GM23338 (cell line): ENCODE measurements at regions not wholly inside any gene's neighbourhood (a gene's known extent, or its start where the extent isn't known, plus 50 kb on each side); places are given as distances from the start of the nearest gene placed in this dataset.

Experiments used
- EZH2 ChIP-seq: fragments of 200-600 bp; sonication (generic); IDR thresholded peaks from one replicate; pipeline ENCODE4 v1.8.0; 2017; ENCODE audit warnings: antibody characterized with exemption, mild to moderate bottlenecking, low read depth; ENCODE audit not compliant: unreplicated experiment
- EZH2phosphoT487 ChIP-seq: fragments of 200-600 bp; sonication (generic); IDR thresholded peaks from one replicate; pipeline ENCODE4 v1.8.1; 2018; ENCODE audit warnings: antibody characterized with exemption; ENCODE audit not compliant: unreplicated experiment
- JUNB ChIP-seq: IDR thresholded peaks from one replicate; pipeline ENCODE4 v1.6.1; 2016; ENCODE audit warnings: antibody characterized with exemption; ENCODE audit not compliant: unreplicated experiment
- NANOG ChIP-seq: IDR thresholded peaks from 2 replicates; pipeline ENCODE4 v1.6.1; 2016; ENCODE audit warnings: antibody characterized with exemption, borderline replicate concordance
- POLR2AphosphoS5 ChIP-seq: IDR thresholded peaks from 2 replicates; pipeline ENCODE4 v1.6.1; 2016; ENCODE audit warnings: antibody characterized with exemption, low read depth
- STAT1 ChIP-seq: IDR thresholded peaks from one replicate; pipeline ENCODE4 v1.6.1; 2016; ENCODE audit warnings: antibody characterized with exemption; ENCODE audit not compliant: unreplicated experiment
- ZNF114 ChIP-seq: fragments of 250-450 bp; sonication (Bioruptor Pico); IDR thresholded peaks from 2 replicates; pipeline ENCODE4 v1.5.0; 2020; ENCODE audit warnings: mild to moderate bottlenecking, moderate library complexity
- ZNF331 ChIP-seq: fragments of 250-450 bp; sonication (Bioruptor Pico); IDR thresholded peaks from 2 replicates; pipeline ENCODE4 v1.5.0; 2020; ENCODE audit warnings: low read depth, mild to moderate bottlenecking, moderate library complexity
- TF ChIP-seq, protein P1 (sequence below): fragments of 250-450 bp; sonication (Bioruptor Pico); IDR thresholded peaks from 2 replicates; pipeline ENCODE4 v1.5.0; 2020; ENCODE audit warnings: mild to moderate bottlenecking, moderate library complexity
- TF ChIP-seq, protein P2 (sequence below), 2 experiments: fragments of 200-600 bp in 1 of 2; sonication (generic) in 1 of 2; conservative IDR thresholded peaks; 2 replicates each; pipeline versions ENCODE4 v1.5.1 to v1.6.1; 2016 to 2017; ENCODE audit warnings: antibody characterized with exemption in 2 of 2, low read depth in 2 of 2, mild to moderate bottlenecking in 2 of 2, moderate library complexity in 1 of 2
- TF ChIP-seq, protein P3 (sequence below): IDR thresholded peaks from 2 replicates; pipeline ENCODE4 v1.6.1; 2016; ENCODE audit warnings: antibody characterized with exemption

DNA sequence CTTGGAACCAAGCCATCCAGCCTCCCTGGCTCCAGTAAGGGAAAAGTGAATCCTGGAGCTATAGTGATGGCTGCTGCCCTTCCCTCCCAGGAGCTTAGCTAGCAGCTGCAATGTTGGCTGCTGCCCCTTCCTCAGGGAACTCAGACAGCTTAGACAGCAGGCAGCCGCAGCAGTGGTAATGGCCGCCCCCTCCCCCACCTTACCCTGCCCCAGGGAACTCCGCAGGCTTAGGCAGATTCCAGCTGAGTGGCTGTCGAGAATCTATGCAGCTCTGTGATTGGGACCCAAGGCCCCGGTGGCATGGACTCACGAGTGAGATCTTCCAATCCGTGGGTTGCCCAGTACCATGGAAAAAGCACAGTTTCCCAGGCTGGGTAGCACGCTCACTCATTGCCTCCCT is 378.6 kb downstream of the NNT start (continued):
- TF ChIP-seq, protein P1, sequence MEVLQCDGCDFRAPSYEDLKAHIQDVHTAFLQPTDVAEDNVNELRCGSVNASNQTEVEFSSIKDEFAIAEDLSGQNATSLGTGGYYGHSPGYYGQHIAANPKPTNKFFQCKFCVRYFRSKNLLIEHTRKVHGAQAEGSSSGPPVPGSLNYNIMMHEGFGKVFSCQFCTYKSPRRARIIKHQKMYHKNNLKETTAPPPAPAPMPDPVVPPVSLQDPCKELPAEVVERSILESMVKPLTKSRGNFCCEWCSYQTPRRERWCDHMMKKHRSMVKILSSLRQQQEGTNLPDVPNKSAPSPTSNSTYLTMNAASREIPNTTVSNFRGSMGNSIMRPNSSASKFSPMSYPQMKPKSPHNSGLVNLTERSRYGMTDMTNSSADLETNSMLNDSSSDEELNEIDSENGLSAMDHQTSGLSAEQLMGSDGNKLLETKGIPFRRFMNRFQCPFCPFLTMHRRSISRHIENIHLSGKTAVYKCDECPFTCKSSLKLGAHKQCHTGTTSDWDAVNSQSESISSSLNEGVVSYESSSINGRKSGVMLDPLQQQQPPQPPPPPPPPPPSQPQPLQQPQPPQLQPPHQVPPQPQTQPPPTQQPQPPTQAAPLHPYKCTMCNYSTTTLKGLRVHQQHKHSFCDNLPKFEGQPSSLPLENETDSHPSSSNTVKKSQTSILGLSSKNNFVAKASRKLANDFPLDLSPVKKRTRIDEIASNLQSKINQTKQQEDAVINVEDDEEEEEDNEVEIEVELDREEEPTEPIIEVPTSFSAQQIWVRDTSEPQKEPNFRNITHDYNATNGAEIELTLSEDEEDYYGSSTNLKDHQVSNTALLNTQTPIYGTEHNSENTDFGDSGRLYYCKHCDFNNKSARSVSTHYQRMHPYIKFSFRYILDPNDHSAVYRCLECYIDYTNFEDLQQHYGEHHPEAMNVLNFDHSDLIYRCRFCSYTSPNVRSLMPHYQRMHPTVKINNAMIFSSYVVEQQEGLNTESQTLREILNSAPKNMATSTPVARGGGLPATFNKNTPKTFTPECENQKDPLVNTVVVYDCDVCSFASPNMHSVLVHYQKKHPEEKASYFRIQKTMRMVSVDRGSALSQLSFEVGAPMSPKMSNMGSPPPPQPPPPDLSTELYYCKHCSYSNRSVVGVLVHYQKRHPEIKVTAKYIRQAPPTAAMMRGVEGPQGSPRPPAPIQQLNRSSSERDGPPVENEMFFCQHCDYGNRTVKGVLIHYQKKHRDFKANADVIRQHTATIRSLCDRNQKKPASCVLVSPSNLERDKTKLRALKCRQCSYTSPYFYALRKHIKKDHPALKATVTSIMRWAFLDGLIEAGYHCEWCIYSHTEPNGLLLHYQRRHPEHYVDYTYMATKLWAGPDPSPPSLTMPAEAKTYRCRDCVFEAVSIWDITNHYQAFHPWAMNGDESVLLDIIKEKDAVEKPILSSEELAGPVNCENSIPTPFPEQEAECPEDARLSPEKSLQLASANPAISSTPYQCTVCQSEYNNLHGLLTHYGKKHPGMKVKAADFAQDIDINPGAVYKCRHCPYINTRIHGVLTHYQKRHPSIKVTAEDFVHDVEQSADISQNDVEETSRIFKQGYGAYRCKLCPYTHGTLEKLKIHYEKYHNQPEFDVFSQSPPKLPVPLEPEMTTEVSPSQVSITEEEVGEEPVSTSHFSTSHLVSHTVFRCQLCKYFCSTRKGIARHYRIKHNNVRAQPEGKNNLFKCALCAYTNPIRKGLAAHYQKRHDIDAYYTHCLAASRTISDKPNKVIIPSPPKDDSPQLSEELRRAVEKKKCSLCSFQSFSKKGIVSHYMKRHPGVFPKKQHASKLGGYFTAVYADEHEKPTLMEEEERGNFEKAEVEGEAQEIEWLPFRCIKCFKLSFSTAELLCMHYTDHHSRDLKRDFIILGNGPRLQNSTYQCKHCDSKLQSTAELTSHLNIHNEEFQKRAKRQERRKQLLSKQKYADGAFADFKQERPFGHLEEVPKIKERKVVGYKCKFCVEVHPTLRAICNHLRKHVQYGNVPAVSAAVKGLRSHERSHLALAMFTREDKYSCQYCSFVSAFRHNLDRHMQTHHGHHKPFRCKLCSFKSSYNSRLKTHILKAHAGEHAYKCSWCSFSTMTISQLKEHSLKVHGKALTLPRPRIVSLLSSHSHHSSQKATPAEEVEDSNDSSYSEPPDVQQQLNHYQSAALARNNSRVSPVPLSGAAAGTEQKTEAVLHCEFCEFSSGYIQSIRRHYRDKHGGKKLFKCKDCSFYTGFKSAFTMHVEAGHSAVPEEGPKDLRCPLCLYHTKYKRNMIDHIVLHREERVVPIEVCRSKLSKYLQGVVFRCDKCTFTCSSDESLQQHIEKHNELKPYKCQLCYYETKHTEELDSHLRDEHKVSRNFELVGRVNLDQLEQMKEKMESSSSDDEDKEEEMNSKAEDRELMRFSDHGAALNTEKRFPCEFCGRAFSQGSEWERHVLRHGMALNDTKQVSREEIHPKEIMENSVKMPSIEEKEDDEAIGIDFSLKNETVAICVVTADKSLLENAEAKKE: no peak
- TF ChIP-seq ZNF114 (CRISPR knock-in tag): no peak
- TF ChIP-seq, protein P2, sequence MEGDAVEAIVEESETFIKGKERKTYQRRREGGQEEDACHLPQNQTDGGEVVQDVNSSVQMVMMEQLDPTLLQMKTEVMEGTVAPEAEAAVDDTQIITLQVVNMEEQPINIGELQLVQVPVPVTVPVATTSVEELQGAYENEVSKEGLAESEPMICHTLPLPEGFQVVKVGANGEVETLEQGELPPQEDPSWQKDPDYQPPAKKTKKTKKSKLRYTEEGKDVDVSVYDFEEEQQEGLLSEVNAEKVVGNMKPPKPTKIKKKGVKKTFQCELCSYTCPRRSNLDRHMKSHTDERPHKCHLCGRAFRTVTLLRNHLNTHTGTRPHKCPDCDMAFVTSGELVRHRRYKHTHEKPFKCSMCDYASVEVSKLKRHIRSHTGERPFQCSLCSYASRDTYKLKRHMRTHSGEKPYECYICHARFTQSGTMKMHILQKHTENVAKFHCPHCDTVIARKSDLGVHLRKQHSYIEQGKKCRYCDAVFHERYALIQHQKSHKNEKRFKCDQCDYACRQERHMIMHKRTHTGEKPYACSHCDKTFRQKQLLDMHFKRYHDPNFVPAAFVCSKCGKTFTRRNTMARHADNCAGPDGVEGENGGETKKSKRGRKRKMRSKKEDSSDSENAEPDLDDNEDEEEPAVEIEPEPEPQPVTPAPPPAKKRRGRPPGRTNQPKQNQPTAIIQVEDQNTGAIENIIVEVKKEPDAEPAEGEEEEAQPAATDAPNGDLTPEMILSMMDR (conservative IDR thresholded peaks at IDR 0.05; ENCODE audit: low read depth in 2 of 2): no peak
- no peak for TF ChIP-seq NANOG
- TF ChIP-seq EZH2: no peak
- no peak for TF ChIP-seq JUNB
- TF ChIP-seq, protein P3, sequence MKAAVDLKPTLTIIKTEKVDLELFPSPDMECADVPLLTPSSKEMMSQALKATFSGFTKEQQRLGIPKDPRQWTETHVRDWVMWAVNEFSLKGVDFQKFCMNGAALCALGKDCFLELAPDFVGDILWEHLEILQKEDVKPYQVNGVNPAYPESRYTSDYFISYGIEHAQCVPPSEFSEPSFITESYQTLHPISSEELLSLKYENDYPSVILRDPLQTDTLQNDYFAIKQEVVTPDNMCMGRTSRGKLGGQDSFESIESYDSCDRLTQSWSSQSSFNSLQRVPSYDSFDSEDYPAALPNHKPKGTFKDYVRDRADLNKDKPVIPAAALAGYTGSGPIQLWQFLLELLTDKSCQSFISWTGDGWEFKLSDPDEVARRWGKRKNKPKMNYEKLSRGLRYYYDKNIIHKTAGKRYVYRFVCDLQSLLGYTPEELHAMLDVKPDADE: no peak
- TF ChIP-seq POLR2AphosphoS5: no peak
- no peak for TF ChIP-seq EZH2phosphoT487
- no peak for TF ChIP-seq ZNF331 (CRISPR knock-in tag)
- TF ChIP-seq STAT1: no peak
